ENCODE measurements at regions not wholly inside any gene's neighbourhood (a gene's known extent, or its start where the extent isn't known, plus 50 kb on each side); places are given as distances from the start of the nearest gene placed in this dataset.

- TF ChIP-seq CTCF (IDR thresholded peaks at IDR 0.05) (no peak), POLR2A (IDR thresholded peaks at IDR 0.05) (no peak)
These were observed 725.5 kb upstream of the CHRM3 start for GRCh38 chr1:238660849-238661248.

Measured in upper lobe of left lung (tissue), 4 donors.